HCT116 (cell line): ENCODE measurements at regions not wholly inside any gene's neighbourhood (a gene's known extent, or its start where the extent isn't known, plus 50 kb on each side); places are given as distances from the start of the nearest gene placed in this dataset.

Experiments used
- POLR2AphosphoS5 ChIP-seq: IDR thresholded peaks from 2 replicates; pipeline ENCODE4 v1.6.1; 2011; ENCODE audit warnings: mild to moderate bottlenecking, low read depth, low read length, moderate library complexity
- TF ChIP-seq, protein P1 (sequence below): IDR thresholded peaks from 2 replicates; pipeline ENCODE4 v1.6.1; 2012

DNA sequence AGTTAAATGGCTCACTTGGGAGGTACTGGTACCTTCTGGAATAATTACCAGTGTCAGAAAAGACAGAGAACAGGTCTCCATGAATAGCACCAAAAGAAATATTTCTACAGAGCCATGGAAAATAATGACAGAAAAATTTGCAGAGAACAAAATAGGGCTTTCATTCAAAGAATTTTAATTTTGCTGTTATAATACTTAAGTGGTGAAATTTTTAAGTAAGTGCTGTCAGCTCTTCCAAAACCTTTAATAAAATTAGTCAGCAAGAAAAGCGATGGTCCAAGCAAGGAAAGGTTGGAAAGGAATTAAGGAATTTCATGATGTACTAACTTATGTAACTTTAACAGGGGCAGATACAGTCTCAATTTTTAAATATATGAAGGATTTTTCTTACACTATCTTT, 359.2 kb downstream of the NR2F1-AS1 start:
- no peak for TF ChIP-seq POLR2AphosphoS5
- TF ChIP-seq, protein P1, sequence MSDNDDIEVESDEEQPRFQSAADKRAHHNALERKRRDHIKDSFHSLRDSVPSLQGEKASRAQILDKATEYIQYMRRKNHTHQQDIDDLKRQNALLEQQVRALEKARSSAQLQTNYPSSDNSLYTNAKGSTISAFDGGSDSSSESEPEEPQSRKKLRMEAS = no peak
